ENCODE measurements at regions not wholly inside any gene's neighbourhood (a gene's known extent, or its start where the extent isn't known, plus 50 kb on each side); places are given as distances from the start of the nearest gene placed in this dataset.
"Not testable (repeated sequence)": the region's sequence is repeated elsewhere in the genome, so short reads cannot be mapped to it uniquely, and the experiment has no call there.

DNA sequence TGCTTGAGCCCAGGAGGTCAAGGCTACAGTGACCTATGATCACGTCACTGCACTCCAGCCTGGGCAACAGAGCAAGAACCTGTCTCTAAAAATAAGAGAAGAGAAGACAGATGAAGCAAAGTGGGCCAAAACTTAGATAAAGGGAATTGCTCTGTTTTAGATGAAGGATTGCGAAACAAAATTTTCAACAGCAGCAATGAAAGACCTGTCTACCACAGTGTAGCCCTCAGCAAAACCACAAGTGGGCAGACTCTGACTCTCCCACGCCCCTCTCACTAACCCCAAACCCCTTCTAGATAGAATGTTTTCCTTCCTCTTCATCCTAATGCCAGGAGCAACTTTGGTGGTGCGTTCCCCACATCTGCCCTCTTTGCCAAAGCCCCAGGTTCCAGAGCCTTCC, 105.6 kb upstream of the ALDH3B2 start:
- Histone ChIP-seq H3K9me3 (ENCODE audit: control insufficient read depth in 4 of 4, low read length in 3 of 4) (no peaks in the 10 kb centered on the region), H3K9ac (ENCODE audit: low read depth in 1 of 2, low read length in 2 of 2) (no peak overlapping the region), H3K27me3 (ENCODE audit: control insufficient read depth in 4 of 4, insufficient read depth in 4 of 4, low read length in 3 of 4) (no peaks in the 10 kb centered on the region), H3K27ac (ENCODE audit: low read depth in 1 of 2, low read length in 2 of 2) (no peak overlapping the region), H3K4me1 (ENCODE audit: control insufficient read depth in 4 of 4, insufficient read depth in 4 of 4, low read length in 3 of 4) (no peaks in the 10 kb centered on the region), H3K36me3 (ENCODE audit: control insufficient read depth in 4 of 4, insufficient read depth in 3 of 4, low read depth in 1 of 4, low read length in 3 of 4) (no peaks in the 10 kb centered on the region), H3K4me3 (ENCODE audit: low read depth in 1 of 3, low read length in 3 of 3) (no peak overlapping the region)
- no peak for DNase-seq (ENCODE audit: low spot score)
- 56% methylated on average over 4 of the region's 4 CpGs for WGBS
- no peak for TF ChIP-seq FOXA1 (IDR thresholded peaks at IDR 0.05)
- no peak for TF ChIP-seq SP1 (IDR thresholded peaks at IDR 0.05)
- no peak for TF ChIP-seq EGR1 (IDR thresholded peaks at IDR 0.05; ENCODE audit: low read depth in 2 of 2)
- TF ChIP-seq FOXA2 (IDR thresholded peaks at IDR 0.05), result no peak
- TF ChIP-seq JUND (IDR thresholded peaks at IDR 0.05), result no peak
- TF ChIP-seq HNF4A (conservative IDR thresholded peaks at IDR 0.05), result no peak
- TF ChIP-seq YY1 (IDR thresholded peaks at IDR 0.05), result no peak
- TF ChIP-seq HNF4G (IDR thresholded peaks at IDR 0.05), result no peak
- TF ChIP-seq NR2F2 (IDR thresholded peaks at IDR 0.05), result no peak
- TF ChIP-seq, protein P1, sequence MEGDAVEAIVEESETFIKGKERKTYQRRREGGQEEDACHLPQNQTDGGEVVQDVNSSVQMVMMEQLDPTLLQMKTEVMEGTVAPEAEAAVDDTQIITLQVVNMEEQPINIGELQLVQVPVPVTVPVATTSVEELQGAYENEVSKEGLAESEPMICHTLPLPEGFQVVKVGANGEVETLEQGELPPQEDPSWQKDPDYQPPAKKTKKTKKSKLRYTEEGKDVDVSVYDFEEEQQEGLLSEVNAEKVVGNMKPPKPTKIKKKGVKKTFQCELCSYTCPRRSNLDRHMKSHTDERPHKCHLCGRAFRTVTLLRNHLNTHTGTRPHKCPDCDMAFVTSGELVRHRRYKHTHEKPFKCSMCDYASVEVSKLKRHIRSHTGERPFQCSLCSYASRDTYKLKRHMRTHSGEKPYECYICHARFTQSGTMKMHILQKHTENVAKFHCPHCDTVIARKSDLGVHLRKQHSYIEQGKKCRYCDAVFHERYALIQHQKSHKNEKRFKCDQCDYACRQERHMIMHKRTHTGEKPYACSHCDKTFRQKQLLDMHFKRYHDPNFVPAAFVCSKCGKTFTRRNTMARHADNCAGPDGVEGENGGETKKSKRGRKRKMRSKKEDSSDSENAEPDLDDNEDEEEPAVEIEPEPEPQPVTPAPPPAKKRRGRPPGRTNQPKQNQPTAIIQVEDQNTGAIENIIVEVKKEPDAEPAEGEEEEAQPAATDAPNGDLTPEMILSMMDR (IDR thresholded peaks at IDR 0.05; ENCODE audit: low read depth, low read length, missing input control), result no peak
- TF ChIP-seq, protein P2, sequence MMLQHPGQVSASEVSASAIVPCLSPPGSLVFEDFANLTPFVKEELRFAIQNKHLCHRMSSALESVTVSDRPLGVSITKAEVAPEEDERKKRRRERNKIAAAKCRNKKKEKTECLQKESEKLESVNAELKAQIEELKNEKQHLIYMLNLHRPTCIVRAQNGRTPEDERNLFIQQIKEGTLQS (IDR thresholded peaks at IDR 0.05), result no peak
- TF ChIP-seq, protein P3, sequence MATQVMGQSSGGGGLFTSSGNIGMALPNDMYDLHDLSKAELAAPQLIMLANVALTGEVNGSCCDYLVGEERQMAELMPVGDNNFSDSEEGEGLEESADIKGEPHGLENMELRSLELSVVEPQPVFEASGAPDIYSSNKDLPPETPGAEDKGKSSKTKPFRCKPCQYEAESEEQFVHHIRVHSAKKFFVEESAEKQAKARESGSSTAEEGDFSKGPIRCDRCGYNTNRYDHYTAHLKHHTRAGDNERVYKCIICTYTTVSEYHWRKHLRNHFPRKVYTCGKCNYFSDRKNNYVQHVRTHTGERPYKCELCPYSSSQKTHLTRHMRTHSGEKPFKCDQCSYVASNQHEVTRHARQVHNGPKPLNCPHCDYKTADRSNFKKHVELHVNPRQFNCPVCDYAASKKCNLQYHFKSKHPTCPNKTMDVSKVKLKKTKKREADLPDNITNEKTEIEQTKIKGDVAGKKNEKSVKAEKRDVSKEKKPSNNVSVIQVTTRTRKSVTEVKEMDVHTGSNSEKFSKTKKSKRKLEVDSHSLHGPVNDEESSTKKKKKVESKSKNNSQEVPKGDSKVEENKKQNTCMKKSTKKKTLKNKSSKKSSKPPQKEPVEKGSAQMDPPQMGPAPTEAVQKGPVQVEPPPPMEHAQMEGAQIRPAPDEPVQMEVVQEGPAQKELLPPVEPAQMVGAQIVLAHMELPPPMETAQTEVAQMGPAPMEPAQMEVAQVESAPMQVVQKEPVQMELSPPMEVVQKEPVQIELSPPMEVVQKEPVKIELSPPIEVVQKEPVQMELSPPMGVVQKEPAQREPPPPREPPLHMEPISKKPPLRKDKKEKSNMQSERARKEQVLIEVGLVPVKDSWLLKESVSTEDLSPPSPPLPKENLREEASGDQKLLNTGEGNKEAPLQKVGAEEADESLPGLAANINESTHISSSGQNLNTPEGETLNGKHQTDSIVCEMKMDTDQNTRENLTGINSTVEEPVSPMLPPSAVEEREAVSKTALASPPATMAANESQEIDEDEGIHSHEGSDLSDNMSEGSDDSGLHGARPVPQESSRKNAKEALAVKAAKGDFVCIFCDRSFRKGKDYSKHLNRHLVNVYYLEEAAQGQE (IDR thresholded peaks at IDR 0.05), result no peak
- TF ChIP-seq, protein P4, sequence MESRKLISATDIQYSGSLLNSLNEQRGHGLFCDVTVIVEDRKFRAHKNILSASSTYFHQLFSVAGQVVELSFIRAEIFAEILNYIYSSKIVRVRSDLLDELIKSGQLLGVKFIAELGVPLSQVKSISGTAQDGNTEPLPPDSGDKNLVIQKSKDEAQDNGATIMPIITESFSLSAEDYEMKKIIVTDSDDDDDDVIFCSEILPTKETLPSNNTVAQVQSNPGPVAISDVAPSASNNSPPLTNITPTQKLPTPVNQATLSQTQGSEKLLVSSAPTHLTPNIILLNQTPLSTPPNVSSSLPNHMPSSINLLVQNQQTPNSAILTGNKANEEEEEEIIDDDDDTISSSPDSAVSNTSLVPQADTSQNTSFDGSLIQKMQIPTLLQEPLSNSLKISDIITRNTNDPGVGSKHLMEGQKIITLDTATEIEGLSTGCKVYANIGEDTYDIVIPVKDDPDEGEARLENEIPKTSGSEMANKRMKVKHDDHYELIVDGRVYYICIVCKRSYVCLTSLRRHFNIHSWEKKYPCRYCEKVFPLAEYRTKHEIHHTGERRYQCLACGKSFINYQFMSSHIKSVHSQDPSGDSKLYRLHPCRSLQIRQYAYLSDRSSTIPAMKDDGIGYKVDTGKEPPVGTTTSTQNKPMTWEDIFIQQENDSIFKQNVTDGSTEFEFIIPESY (IDR thresholded peaks at IDR 0.05), result no peak
- no peak for TF ChIP-seq RXRA (IDR thresholded peaks at IDR 0.05)

DNA sequence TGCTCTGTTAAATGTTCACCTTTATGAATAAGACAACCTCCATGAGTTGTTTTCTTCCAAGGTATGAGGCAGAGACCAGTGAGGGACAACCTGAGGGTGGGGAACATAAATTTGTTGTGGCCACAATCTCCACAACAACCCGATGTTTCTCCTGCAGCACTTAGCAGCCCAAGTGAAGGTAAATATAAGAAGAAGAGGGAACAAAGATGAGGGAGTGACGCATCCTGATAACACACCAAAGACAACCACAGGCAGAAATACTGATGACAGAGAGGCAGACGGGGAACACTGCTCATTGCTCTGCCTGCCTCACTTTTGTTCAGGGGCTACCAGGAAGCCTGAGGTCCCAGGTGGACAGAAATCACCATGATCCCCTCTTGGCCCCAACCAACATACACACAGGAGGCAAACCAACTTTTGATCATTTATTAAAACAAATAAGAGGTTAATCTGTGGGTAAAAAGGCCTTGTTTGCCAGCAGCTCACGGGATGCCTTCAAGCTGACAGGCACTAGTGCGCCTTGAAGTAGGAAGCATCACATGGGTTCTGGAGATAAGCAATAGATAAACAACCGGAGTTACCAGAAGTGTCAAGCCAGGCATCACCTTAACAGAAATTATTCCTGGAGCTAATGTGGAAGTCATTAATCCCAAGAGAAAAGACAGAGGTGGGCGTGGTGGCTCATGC, 104.9 kb upstream of the ALDH3B2 start:
- H3K27me3 ChIP-seq (ENCODE audit: control insufficient read depth in 4 of 4, insufficient read depth in 4 of 4, low read length in 3 of 4); H3K9me3 ChIP-seq (ENCODE audit: control insufficient read depth in 4 of 4, low read length in 3 of 4); H3K4me3 ChIP-seq (ENCODE audit: low read depth in 1 of 3, low read length in 3 of 3); H3K36me3 ChIP-seq (ENCODE audit: control insufficient read depth in 4 of 4, insufficient read depth in 3 of 4, low read depth in 1 of 4, low read length in 3 of 4); DNase-seq (ENCODE audit: low spot score); H3K9ac ChIP-seq (ENCODE audit: low read depth in 1 of 2, low read length in 2 of 2); H3K27ac ChIP-seq (ENCODE audit: low read depth in 1 of 2, low read length in 2 of 2); H3K4me1 ChIP-seq (ENCODE audit: control insufficient read depth in 4 of 4, insufficient read depth in 4 of 4, low read length in 3 of 4): not testable (repeated sequence)
- WGBS, result 54% methylated on average over 7 of the region's 7 CpGs

Data from liver (tissue), 8 donors.